ENCODE measurements at regions not wholly inside any gene's neighbourhood (a gene's known extent, or its start where the extent isn't known, plus 50 kb on each side); places are given as distances from the start of the nearest gene placed in this dataset.

DNA sequence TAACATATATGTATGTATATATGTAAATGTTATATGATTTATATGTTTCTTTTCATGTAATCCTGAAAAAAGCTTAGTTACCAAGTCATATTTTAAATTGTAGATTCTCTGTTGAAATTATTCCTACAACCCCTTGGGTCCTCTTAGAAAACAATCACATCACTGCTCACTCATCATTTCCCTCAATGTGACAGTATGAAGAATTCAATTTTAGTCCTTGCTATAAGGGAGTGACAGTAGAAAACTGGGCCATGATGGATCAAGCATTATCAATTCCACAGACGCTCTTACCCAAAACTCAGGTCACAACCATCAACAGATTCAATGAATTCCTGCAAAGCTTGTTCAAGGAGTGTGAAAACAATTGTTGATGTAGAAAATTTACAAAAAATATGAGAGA is 1389.5 kb upstream of the ACVR2A start:
- CTCF ChIA-PET: no interaction called here
- H3K36me3 ChIP-seq (replicated peaks in 1 of 2; ENCODE audit: control extremely low read depth in 1 of 2, control insufficient read depth in 1 of 2, extremely low read depth in 1 of 2, insufficient read depth in 2 of 2, low read length in 1 of 2): no peaks in the 10 kb centered on the region
- TF ChIP-seq EZH2 (IDR thresholded peaks at IDR 0.05; ENCODE audit: borderline replicate concordance, insufficient read depth, low read depth, low read length, poor library complexity, severe bottlenecking) (no peak), CTCF (IDR thresholded peaks at IDR 0.05) (no peak)
- no peaks in the 10 kb centered on the region for H4K20me1 ChIP-seq (ENCODE audit: control insufficient read depth, insufficient read depth, low read length, poor library complexity, severe bottlenecking)
- no CpG with 5 or more reads among the region's 1 CpG for WGBS (ENCODE audit: insufficient coverage)
- no peaks in the 10 kb centered on the region for H3K4me1 Mint-ChIP-seq
- H3K9me3 ChIP-seq (ENCODE audit: control extremely low read depth in 1 of 3, control insufficient read depth in 2 of 3, insufficient read depth in 1 of 3, low read length in 2 of 3): peaks cover under 1 to 14% (median 8%) of the 10 kb centered on the region in 3 donors
- H3K9me3 Mint-ChIP-seq (ENCODE audit: insufficient read depth): peaks cover 7% of the 10 kb centered on the region
- ATAC-seq (ENCODE audit: low read depth) (no peak), DNase-seq (no peak)
- H3K27me3 Mint-ChIP-seq: no peaks in the 10 kb centered on the region
- no peaks in the 10 kb centered on the region for H3K4me1 ChIP-seq (ENCODE audit: control insufficient read depth in 2 of 2, insufficient read depth in 2 of 2, low read length in 2 of 2)
- H3K4me3 ChIP-seq (ENCODE audit: control extremely low read depth in 1 of 5, extremely low read depth in 1 of 5, insufficient read depth in 1 of 5, low read depth in 2 of 5, low read length in 4 of 5): no peak overlapping the region
- no peaks in the 10 kb centered on the region for H3K27me3 ChIP-seq (replicated peaks in 1 of 4; ENCODE audit: control extremely low read depth in 1 of 4, control insufficient read depth in 3 of 4, insufficient read depth in 4 of 4, low read length in 3 of 4)
- intact Hi-C loops (cut with micrococcal nuclease): no loop called here
- H3K27ac ChIP-seq (ENCODE audit: low read length in 2 of 2): no peak overlapping the region
- H3K4me3 Mint-ChIP-seq: no peak overlapping the region
- POLR2A ChIA-PET: no interaction called here
- no peak overlapping the region for H2AFZ ChIP-seq (ENCODE audit: insufficient read depth, low read depth, low read length, poor library complexity, severe bottlenecking)
- H3K4me2 ChIP-seq (replicated peaks; ENCODE audit: low read depth, low read length, poor library complexity, severe bottlenecking): no peak overlapping the region
- no peak overlapping the region for H3K9ac ChIP-seq (ENCODE audit: low read length)
- H3K27ac Mint-ChIP-seq: no peak overlapping the region
- no peaks in the 10 kb centered on the region for H3K79me2 ChIP-seq (ENCODE audit: control insufficient read depth, insufficient read depth, low read length)

- Mint-ChIP-seq H3K27me3 (no peaks in the 10 kb centered on the region), H3K4me3 (no peak overlapping the region), H3K9me3 (ENCODE audit: insufficient read depth) (no peaks in the 10 kb centered on the region), H3K27ac (no peak overlapping the region), H3K4me1 (no peaks in the 10 kb centered on the region)
- no peaks in the 10 kb centered on the region for H4K20me1 ChIP-seq (ENCODE audit: control insufficient read depth, insufficient read depth, low read length, poor library complexity, severe bottlenecking)
- ChIA-PET CTCF (no interaction called here), POLR2A (no interaction called here)
- ATAC-seq (ENCODE audit: low read depth) (no peak), DNase-seq (no peak)
- no peak overlapping the region for H3K9ac ChIP-seq (ENCODE audit: low read length)
- H3K4me2 ChIP-seq (replicated peaks; ENCODE audit: low read depth, low read length, poor library complexity, severe bottlenecking): no peak overlapping the region
- H3K4me1 ChIP-seq (ENCODE audit: control insufficient read depth in 2 of 2, insufficient read depth in 2 of 2, low read length in 2 of 2): no peaks in the 10 kb centered on the region
- H3K4me3 ChIP-seq (ENCODE audit: control extremely low read depth in 1 of 5, extremely low read depth in 1 of 5, insufficient read depth in 1 of 5, low read depth in 2 of 5, low read length in 4 of 5): no peak overlapping the region
- no peaks in the 10 kb centered on the region for H3K27me3 ChIP-seq (replicated peaks in 1 of 4; ENCODE audit: control extremely low read depth in 1 of 4, control insufficient read depth in 3 of 4, insufficient read depth in 4 of 4, low read length in 3 of 4)
- WGBS (ENCODE audit: insufficient coverage): 80% methylated on average over 1 of the region's 1 CpG
- TF ChIP-seq EZH2 (IDR thresholded peaks at IDR 0.05; ENCODE audit: borderline replicate concordance, insufficient read depth, low read depth, low read length, poor library complexity, severe bottlenecking) (no peak), CTCF (IDR thresholded peaks at IDR 0.05) (no peak)
- no peak overlapping the region for H3K27ac ChIP-seq (ENCODE audit: low read length in 2 of 2)
- intact Hi-C loops (cut with micrococcal nuclease): no loop called here
- H3K79me2 ChIP-seq (ENCODE audit: control insufficient read depth, insufficient read depth, low read length): no peaks in the 10 kb centered on the region
- peaks cover 0 to 2% (median 0%) of the 10 kb centered on the region in 3 donors for H3K9me3 ChIP-seq (ENCODE audit: control extremely low read depth in 1 of 3, control insufficient read depth in 2 of 3, insufficient read depth in 1 of 3, low read length in 2 of 3)
- H2AFZ ChIP-seq (ENCODE audit: insufficient read depth, low read depth, low read length, poor library complexity, severe bottlenecking): no peak overlapping the region
- H3K36me3 ChIP-seq (replicated peaks in 1 of 2; ENCODE audit: control extremely low read depth in 1 of 2, control insufficient read depth in 1 of 2, extremely low read depth in 1 of 2, insufficient read depth in 2 of 2, low read length in 1 of 2): no peaks in the 10 kb centered on the region
Measured at GRCh38 chr2:146451972-146452371, 1392.9 kb upstream of the ACVR2A start.
